ENCODE measurements at regions not wholly inside any gene's neighbourhood (a gene's known extent, or its start where the extent isn't known, plus 50 kb on each side); places are given as distances from the start of the nearest gene placed in this dataset.
A peak's percentile ranks its signal among the peaks of the same experiment; 100 is the strongest.

DNA sequence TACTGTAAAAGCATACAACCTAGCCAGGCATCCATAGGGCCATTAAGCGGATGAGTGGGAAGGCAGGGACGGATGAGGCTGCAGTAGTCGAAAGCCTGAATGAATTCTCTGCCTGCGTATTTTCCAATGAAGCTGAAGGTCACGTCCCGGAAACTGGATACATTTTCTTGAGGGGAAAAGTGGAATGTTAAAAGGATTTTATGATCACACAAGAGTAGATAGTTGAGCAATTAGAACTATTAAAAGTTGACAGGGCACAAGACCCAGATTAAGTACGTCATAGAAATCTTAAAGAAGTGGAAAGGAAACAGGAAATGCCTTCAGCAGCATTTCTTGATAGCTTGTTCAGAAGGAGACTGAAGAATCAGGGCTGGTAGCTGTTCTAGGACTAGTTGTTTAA lies 98.3 kb upstream of the CXXC4 start:
- Histone ChIP-seq H3K79me2 (no peaks in the 10 kb centered on the region), H3K4me1 (ENCODE audit: insufficient read depth) (no peaks in the 10 kb centered on the region), H2AFZ (peak overlapping the region; percentile 12), H3K4me2 (peak overlapping the region; percentile 20), H4K20me1 (ENCODE audit: insufficient read depth, poor library complexity, severe bottlenecking) (no peaks in the 10 kb centered on the region), H3K27ac (peak overlapping the region; percentile 53), H3K36me3 (replicated peaks; ENCODE audit: insufficient read depth, low read depth) (no peaks in the 10 kb centered on the region), H3K9me2 (replicated peaks; ENCODE audit: insufficient read depth) (no peaks in the 10 kb centered on the region), H3K27me3 (no peaks in the 10 kb centered on the region), H3K4me3 (no peak overlapping the region), H3K9me3 (ENCODE audit: low read depth) (no peaks in the 10 kb centered on the region)
- peak; percentile 24 for DNase-seq (ENCODE audit: low spot score)
- TF ChIP-seq EZH2 (IDR thresholded peaks at IDR 0.05; ENCODE audit: borderline replicate concordance) (no peak), EZH2phosphoT487 (IDR thresholded peaks at IDR 0.05; ENCODE audit: low read depth, severe bottlenecking, unreplicated experiment) (no peak)
- TF ChIP-seq, protein P1, sequence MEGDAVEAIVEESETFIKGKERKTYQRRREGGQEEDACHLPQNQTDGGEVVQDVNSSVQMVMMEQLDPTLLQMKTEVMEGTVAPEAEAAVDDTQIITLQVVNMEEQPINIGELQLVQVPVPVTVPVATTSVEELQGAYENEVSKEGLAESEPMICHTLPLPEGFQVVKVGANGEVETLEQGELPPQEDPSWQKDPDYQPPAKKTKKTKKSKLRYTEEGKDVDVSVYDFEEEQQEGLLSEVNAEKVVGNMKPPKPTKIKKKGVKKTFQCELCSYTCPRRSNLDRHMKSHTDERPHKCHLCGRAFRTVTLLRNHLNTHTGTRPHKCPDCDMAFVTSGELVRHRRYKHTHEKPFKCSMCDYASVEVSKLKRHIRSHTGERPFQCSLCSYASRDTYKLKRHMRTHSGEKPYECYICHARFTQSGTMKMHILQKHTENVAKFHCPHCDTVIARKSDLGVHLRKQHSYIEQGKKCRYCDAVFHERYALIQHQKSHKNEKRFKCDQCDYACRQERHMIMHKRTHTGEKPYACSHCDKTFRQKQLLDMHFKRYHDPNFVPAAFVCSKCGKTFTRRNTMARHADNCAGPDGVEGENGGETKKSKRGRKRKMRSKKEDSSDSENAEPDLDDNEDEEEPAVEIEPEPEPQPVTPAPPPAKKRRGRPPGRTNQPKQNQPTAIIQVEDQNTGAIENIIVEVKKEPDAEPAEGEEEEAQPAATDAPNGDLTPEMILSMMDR (IDR thresholded peaks at IDR 0.05; ENCODE audit: poor library complexity) = no peak
- 29% methylated on average over 7 of the region's 7 CpGs for WGBS (ENCODE audit: low lambda C conversion rate, missing lambda C conversion rate)

DNA sequence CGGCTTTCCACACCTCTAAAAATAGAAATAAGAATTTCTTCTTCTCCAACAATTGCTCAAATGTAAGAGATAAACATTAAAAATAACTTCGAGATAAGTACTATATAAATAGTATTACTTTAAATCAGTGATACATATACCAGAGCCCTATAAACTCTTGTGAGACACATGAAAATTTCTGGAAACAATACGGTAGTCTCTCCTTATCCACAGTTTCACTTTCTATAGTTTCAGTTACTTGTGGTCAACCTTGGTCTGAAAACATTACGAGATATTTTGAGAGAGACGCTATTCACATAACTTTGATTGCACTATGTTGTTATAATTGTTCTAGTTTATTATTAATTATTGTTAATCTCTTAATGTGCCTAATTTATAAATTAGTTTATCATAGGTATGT lies 101.5 kb upstream of the CXXC4 start:
- no peaks in the 10 kb centered on the region for H4K20me1 ChIP-seq (ENCODE audit: insufficient read depth, poor library complexity, severe bottlenecking)
- DNase-seq (ENCODE audit: low spot score) = no peak
- no peaks in the 10 kb centered on the region for H3K9me3 ChIP-seq (ENCODE audit: low read depth)
- H3K4me1 ChIP-seq (ENCODE audit: insufficient read depth) = no peaks in the 10 kb centered on the region
- no peaks in the 10 kb centered on the region for H3K27me3 ChIP-seq
- H3K9me2 ChIP-seq (replicated peaks; ENCODE audit: insufficient read depth) = no peaks in the 10 kb centered on the region
- 80% methylated on average over 5 of the region's 5 CpGs for WGBS (ENCODE audit: low lambda C conversion rate, missing lambda C conversion rate)
- TF ChIP-seq, protein P1 (IDR thresholded peaks at IDR 0.05; ENCODE audit: poor library complexity) = no peak
- TF ChIP-seq EZH2phosphoT487 (IDR thresholded peaks at IDR 0.05; ENCODE audit: low read depth, severe bottlenecking, unreplicated experiment) (no peak), EZH2 (IDR thresholded peaks at IDR 0.05; ENCODE audit: borderline replicate concordance) (no peak)
- H3K4me2 ChIP-seq = no peak overlapping the region
- H3K27ac ChIP-seq = no peak overlapping the region
- no peak overlapping the region for H3K4me3 ChIP-seq
- no peaks in the 10 kb centered on the region for H3K79me2 ChIP-seq
- H2AFZ ChIP-seq = no peak overlapping the region
- no peaks in the 10 kb centered on the region for H3K36me3 ChIP-seq (replicated peaks; ENCODE audit: insufficient read depth, low read depth)

DNA sequence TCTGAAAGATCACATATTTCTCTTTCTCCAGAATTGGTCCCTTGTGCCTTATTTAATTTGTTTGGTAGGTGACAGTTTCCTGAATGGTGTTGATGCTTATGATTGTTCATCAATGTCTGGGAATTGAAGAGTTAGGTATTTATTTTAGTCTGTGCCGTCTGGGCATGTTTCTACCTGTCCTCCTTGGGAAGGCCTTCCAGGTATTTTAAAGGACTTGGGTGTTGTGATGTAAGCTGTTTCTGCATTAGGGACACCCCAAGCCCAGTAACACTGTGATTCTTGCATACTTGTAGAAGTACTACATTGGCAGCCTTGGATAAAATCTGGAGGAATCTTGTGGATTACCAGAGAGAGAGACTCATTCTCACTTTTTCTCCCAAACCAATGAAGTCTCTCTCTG lies 120.8 kb upstream of the CXXC4 start:
- Histone ChIP-seq H3K4me1 (ENCODE audit: insufficient read depth) (no peaks in the 10 kb centered on the region), H3K27ac (no peak overlapping the region), H3K27me3 (no peaks in the 10 kb centered on the region), H3K36me3 (replicated peaks; ENCODE audit: insufficient read depth, low read depth) (no peaks in the 10 kb centered on the region), H3K9me3 (ENCODE audit: low read depth) (no peaks in the 10 kb centered on the region), H3K79me2 (no peaks in the 10 kb centered on the region), H3K9me2 (replicated peaks; ENCODE audit: insufficient read depth) (no peaks in the 10 kb centered on the region), H3K4me2 (no peak overlapping the region), H2AFZ (no peak overlapping the region), H3K4me3 (no peak overlapping the region), H4K20me1 (ENCODE audit: insufficient read depth, poor library complexity, severe bottlenecking) (no peaks in the 10 kb centered on the region)
- no peak for DNase-seq (ENCODE audit: low spot score)
- TF ChIP-seq, protein P1 (IDR thresholded peaks at IDR 0.05; ENCODE audit: poor library complexity) = no peak
- TF ChIP-seq EZH2phosphoT487 (IDR thresholded peaks at IDR 0.05; ENCODE audit: low read depth, severe bottlenecking, unreplicated experiment) (no peak), EZH2 (IDR thresholded peaks at IDR 0.05; ENCODE audit: borderline replicate concordance) (no peak)
- WGBS (ENCODE audit: low lambda C conversion rate, missing lambda C conversion rate) = 81% methylated on average over 1 of the region's 1 CpG

DNA sequence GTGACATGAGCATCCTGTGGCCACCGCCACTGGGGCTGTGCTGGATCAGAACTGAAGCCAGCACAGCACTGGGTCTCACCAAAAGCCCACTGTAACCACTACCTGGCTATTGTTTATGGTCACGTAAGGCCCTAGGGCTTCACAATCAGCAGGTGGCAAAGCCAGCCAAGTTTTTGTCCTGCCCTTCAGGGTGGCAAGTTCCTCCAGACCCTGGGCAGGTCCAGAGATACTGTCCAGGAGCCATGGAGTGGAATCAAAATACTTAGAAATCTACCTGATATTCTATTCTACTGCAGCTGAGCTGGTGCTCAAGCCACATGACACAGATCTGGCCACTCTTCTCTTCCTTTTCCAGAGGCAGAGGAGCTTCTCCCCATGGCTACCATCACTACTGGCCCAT lies 121.2 kb upstream of the CXXC4 start:
- H3K36me3 ChIP-seq (replicated peaks; ENCODE audit: insufficient read depth, low read depth) = no peaks in the 10 kb centered on the region
- H3K79me2 ChIP-seq = no peaks in the 10 kb centered on the region
- H3K27me3 ChIP-seq = no peaks in the 10 kb centered on the region
- H3K27ac ChIP-seq = no peak overlapping the region
- no peak for DNase-seq (ENCODE audit: low spot score)
- TF ChIP-seq EZH2phosphoT487 (IDR thresholded peaks at IDR 0.05; ENCODE audit: low read depth, severe bottlenecking, unreplicated experiment) = no peak
- TF ChIP-seq EZH2 (IDR thresholded peaks at IDR 0.05; ENCODE audit: borderline replicate concordance) = no peak
- TF ChIP-seq, protein P1 (IDR thresholded peaks at IDR 0.05; ENCODE audit: poor library complexity) = no peak
- H3K9me3 ChIP-seq (ENCODE audit: low read depth) = no peaks in the 10 kb centered on the region
- no peaks in the 10 kb centered on the region for H4K20me1 ChIP-seq (ENCODE audit: insufficient read depth, poor library complexity, severe bottlenecking)
- WGBS (ENCODE audit: low lambda C conversion rate, missing lambda C conversion rate) = 92% methylated on average over 2 of the region's 2 CpGs
- no peaks in the 10 kb centered on the region for H3K9me2 ChIP-seq (replicated peaks; ENCODE audit: insufficient read depth)
- no peaks in the 10 kb centered on the region for H3K4me1 ChIP-seq (ENCODE audit: insufficient read depth)
- no peak overlapping the region for H3K4me2 ChIP-seq
- H3K4me3 ChIP-seq = no peak overlapping the region
- H2AFZ ChIP-seq = no peak overlapping the region
